ENCODE measurements at regions not wholly inside any gene's neighbourhood (a gene's known extent, or its start where the extent isn't known, plus 50 kb on each side); places are given as distances from the start of the nearest gene placed in this dataset.

DNA sequence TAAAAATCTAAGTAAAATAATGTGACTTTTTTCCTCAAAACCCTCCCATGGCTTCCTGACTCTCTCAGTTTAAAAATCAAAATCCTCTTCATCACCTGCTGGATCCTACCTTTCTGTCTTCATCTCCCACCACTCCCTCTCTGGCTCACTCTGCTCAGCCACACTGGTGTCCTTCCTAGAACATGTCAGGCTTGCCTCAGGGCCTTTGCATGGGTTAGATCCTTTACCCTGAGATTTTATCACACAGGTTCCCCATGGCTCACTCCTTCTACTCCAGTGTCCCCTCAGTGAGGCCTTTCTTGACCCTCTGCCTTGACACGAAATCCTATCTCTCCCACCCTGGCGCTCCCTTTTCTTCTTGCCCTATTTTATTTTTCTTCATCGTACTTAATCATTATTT lies 141.8 kb downstream of the RPL22L1 start:
- TF ChIP-seq, protein P1, sequence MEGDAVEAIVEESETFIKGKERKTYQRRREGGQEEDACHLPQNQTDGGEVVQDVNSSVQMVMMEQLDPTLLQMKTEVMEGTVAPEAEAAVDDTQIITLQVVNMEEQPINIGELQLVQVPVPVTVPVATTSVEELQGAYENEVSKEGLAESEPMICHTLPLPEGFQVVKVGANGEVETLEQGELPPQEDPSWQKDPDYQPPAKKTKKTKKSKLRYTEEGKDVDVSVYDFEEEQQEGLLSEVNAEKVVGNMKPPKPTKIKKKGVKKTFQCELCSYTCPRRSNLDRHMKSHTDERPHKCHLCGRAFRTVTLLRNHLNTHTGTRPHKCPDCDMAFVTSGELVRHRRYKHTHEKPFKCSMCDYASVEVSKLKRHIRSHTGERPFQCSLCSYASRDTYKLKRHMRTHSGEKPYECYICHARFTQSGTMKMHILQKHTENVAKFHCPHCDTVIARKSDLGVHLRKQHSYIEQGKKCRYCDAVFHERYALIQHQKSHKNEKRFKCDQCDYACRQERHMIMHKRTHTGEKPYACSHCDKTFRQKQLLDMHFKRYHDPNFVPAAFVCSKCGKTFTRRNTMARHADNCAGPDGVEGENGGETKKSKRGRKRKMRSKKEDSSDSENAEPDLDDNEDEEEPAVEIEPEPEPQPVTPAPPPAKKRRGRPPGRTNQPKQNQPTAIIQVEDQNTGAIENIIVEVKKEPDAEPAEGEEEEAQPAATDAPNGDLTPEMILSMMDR (IDR thresholded peaks at IDR 0.05): no peak
- TF ChIP-seq POLR2A (IDR thresholded peaks at IDR 0.05): no peak

All from esophagus squamous epithelium (tissue), 4 donors.